Activated T-cell treated with anti-CD3 and anti-CD28 coated beads, Interleukin-2, amount 50 U/mL, for 24 hours (primary cell): ENCODE measurements at regions not wholly inside any gene's neighbourhood (a gene's known extent, or its start where the extent isn't known, plus 50 kb on each side); places are given as distances from the start of the nearest gene placed in this dataset.

Source experiments
- DNase-seq: peaks from one replicate; pipeline ENCODE4 v3.0.0-alpha.2; 2020
- H3K27ac Mint-ChIP-seq: 2 replicates; pipeline ENCODE4 v1.8.0; 2020; ENCODE audit warnings: mild to moderate bottlenecking, mixed read lengths
- H3K27me3 Mint-ChIP-seq: 2 replicates; pipeline ENCODE4 v1.8.0; 2020; ENCODE audit warnings: mixed read lengths
- H3K36me3 Mint-ChIP-seq: 2 replicates; pipeline ENCODE4 v1.8.0; 2020; ENCODE audit warnings: low read depth, mixed read lengths
- H3K4me1 Mint-ChIP-seq: 2 replicates; pipeline ENCODE4 v1.8.0; 2020; ENCODE audit warnings: low read depth, mixed read lengths
- H3K4me3 Mint-ChIP-seq: 2 replicates; pipeline ENCODE4 v1.8.0; 2020; ENCODE audit warnings: mild to moderate bottlenecking, moderate library complexity, mixed read lengths
- H3K9me3 Mint-ChIP-seq: 2 replicates; pipeline ENCODE4 v1.8.0; 2020; ENCODE audit warnings: mixed read lengths

DNA sequence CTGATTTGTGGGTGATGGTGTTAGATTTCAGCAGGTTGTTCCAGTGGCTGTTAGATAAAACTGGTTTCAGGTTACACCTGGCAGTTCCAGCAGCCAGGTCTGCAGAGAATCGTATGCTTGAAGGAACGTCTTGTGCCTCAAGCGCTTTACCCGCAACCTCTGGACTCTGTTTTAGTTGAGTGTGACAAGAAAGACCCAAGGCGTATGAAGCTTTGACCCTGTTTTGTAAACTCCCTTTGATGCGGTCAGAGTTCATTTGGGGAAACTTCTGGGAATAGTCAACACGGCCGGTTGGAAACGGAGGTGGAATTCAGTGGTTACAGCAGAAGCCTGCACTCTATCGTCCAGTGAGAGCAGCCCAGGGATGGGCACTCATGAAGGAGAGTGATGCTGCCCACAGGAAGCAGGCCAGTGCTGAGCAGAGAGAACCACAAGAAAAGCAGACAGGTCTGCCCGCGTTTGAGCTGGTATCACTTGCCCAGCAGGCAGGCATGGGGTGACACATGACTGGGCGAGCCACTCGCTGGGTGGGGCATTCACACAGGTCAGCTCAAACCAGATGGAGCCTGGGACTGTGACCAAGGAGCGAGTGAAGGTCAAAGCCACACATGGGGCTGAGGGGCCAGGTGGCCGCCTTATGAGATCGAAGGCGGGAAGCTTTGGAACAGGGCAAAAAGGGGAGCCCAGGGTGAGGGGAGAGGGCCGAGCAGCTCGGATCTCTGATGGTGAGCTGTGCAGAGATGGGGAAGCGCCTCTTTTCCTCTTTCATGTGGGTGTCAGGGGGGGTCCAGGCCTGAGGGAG, 99.6 kb upstream of the MBOAT2 start:
- Mint-ChIP-seq H3K4me1 (peaks cover 10% of the 10 kb centered on the region), H3K9me3 (no peaks in the 10 kb centered on the region), H3K4me3 (no peak overlapping the region), H3K36me3 (no peaks in the 10 kb centered on the region), H3K27me3 (no peaks in the 10 kb centered on the region), H3K27ac (no peak overlapping the region)
- DNase-seq: no peak

DNA sequence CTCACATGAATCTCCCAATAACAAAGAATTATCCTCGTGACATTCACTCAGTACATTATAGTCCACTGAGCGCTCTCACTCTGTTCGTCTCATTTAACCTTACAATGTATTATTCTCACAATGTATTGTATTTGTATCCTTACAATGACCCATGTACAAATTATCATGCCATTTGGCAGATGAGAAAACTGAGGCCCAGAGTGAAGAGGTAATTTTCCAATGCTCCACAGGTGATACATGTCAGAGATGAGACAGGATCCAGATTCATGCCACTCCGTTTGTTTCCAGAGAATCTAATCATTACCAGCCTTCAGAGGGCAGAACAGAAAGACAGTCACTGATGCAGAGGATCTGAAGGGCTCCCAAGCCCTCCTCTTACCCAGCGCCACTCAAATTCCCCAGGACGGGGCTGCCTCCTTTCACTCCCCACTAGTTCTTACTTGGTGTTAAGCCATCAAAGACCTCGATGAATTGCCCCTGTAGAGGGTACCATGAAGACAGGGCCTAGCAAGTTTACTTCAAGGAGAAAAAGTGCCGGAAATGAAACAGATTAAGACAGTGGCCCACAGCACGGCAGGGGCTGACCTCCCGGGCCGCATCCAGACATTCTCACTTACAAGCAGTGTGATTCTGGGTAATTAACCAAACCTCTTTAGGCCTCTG, 98.4 kb upstream of the MBOAT2 start:
- Mint-ChIP-seq H3K4me1 (peaks cover 10% of the 10 kb centered on the region), H3K27me3 (peaks cover 5% of the 10 kb centered on the region), H3K9me3 (no peaks in the 10 kb centered on the region), H3K27ac (no peak overlapping the region), H3K36me3 (no peaks in the 10 kb centered on the region), H3K4me3 (no peak overlapping the region)
- no peak for DNase-seq

DNA sequence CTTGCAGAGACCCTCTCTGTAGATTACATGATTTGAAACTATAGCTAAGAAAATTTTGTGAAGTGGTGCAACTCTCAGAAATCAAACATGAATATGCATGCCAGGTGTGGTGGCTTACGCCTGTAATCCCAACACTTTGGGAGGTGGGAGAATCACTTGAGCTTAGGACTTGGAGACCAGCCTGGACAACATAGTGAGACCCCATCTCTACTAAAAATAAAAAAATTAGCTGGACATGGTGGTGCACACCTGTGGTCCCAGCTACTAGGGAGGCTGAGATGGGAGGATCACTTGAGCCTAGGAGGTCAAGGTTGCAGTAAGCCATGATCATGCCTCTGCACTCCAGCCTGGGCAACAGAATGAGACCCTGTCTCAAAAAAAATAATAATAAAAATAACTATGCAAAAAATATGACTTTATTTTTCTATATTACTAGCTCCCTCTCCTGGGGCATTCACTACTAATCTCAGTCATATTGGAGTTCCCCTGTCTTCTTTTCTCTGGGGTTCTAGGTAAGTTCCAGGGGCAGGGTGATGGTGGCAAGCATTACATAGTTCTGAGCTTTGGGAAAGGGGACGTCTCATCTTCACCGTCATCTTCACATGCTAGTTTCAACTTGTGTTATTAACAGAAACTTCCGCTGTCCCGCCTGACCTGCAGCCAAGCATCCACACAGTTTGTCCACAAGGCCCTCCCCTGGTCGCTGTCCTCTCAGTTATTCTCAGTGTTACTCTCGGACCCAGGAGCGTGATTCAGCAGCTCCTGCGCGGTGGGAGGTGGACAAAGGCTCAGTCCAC, 96.8 kb upstream of the MBOAT2 start:
- no peaks in the 10 kb centered on the region for H3K9me3 Mint-ChIP-seq
- H3K27me3 Mint-ChIP-seq: peaks cover 13% of the 10 kb centered on the region
- H3K27ac Mint-ChIP-seq: no peak overlapping the region
- H3K4me3 Mint-ChIP-seq: no peak overlapping the region
- no peaks in the 10 kb centered on the region for H3K36me3 Mint-ChIP-seq
- DNase-seq: no peak
- peaks cover 10% of the 10 kb centered on the region for H3K4me1 Mint-ChIP-seq

DNA sequence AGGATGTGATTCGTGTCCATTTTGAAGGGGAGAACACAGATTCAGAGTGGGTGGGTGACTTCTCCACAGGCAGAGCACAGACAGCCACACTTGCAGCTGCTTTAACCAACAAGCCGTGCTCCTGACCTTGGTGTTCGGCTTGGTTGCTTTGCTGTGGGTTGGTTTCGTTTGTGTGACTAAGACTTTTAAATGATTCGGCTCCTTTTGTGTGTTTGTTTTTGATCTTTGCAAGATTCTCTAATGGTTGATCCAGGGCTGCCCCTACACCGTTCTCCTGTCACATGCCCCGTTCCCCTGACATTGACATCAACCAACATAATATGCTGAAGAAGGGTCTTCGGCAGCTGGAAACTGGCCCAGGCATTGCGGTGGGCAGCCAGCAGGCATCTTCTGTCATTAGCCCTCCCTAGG, 95.9 kb upstream of the MBOAT2 start:
- Mint-ChIP-seq H3K4me1 (peaks cover 10% of the 10 kb centered on the region), H3K27ac (no peak overlapping the region), H3K27me3 (peaks cover 22% of the 10 kb centered on the region), H3K36me3 (no peaks in the 10 kb centered on the region), H3K4me3 (no peak overlapping the region), H3K9me3 (no peaks in the 10 kb centered on the region)
- DNase-seq: peak; percentile 42

DNA sequence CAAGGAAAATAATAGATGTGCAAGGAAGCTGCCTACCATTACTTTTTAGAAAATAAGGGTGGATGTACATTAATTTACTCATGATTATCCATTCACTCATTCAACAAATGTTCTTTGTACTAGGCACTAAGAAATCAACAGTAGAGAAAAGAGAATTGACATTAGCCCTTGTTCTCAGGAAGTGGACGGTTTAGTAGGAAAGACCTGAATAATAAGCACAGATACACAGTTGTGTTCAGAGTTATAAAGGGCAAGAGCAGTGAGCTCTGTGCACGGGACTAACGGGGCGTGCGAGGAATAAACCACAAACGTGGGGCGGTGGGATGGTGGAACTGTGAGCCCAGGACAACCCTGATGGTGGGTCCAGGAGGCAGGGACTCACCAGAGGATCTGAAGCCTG, 94.4 kb upstream of the MBOAT2 start:
- peaks cover 10% of the 10 kb centered on the region for H3K4me1 Mint-ChIP-seq

DNA sequence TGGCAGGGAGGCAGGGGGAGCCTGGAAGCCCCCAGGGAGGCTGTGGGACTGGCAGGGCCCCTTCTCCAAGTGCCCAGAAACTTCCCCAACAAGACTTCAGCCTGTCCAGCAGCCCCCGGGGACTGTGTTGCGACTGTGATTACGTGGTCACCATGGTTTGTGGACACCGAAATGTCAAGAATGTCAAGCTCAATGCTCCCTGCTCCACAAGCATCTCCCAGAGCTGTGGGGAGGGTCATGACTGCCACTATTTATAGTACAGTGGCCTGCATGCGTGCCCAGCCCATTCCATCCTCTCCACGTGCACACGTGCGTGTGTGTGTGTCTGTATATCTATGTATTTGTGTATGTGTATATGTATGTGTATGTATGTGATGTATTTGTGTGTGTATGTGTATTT, 93.8 kb upstream of the MBOAT2 start:
- H3K27ac Mint-ChIP-seq: no peak overlapping the region
- H3K9me3 Mint-ChIP-seq: no peaks in the 10 kb centered on the region

More for the DNA sequence above, 94.4 kb upstream of the MBOAT2 start:
- Mint-ChIP-seq H3K9me3 (no peaks in the 10 kb centered on the region), H3K27ac (no peak overlapping the region), H3K4me3 (no peak overlapping the region), H3K36me3 (no peaks in the 10 kb centered on the region), H3K27me3 (peaks cover 37% of the 10 kb centered on the region)
- no peak for DNase-seq

DNA sequence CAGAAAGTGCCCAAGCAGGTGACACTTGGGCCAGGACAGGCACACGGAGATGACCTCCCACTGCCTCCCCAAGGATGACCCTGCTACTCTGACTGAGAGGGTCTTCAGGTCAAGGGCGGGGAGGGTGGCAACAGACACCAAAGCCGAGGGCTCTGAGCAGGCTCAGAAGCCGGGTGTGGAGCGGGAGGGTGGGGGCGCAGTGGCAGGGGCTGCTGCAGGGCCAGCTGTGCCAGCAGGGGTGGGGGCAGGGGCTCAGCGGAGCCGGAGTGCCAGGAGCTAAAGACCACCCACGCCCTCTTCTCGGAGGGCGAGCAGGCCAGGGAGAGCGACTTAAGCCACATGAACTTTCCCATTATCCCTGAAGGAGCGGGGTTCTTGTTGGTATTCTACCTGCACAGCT, 93.3 kb upstream of the MBOAT2 start:
- H3K27ac Mint-ChIP-seq: no peak overlapping the region
- no peaks in the 10 kb centered on the region for H3K9me3 Mint-ChIP-seq
- H3K4me1 Mint-ChIP-seq: peaks cover 10% of the 10 kb centered on the region
- peaks cover 48% of the 10 kb centered on the region for H3K27me3 Mint-ChIP-seq
- H3K4me3 Mint-ChIP-seq: no peak overlapping the region
- H3K36me3 Mint-ChIP-seq: no peaks in the 10 kb centered on the region
- no peak for DNase-seq

More for the DNA sequence above, 93.8 kb upstream of the MBOAT2 start:
- Mint-ChIP-seq H3K27me3 (peaks cover 43% of the 10 kb centered on the region), H3K4me1 (peaks cover 10% of the 10 kb centered on the region), H3K4me3 (no peak overlapping the region), H3K36me3 (no peaks in the 10 kb centered on the region)
- no peak for DNase-seq

DNA sequence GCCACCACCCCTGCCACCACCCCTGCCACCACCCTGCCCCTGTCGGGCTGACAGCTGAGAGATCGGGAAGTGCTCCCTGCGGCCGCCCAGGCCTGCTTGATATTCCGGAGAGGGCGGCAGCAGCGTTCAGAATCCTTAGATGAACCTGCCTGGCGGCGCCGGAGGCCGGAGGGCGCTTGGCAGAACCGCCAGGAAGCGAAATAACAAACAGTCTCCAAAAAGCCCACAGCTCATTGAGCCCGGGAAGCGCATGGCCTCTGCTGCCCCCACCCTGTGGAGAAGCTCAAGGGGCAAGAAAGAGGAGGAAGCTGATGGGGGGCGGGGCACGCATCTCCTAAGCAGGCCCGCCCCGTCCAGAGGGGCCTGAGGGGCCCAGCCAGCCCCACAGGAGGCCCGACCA, 92.2 kb upstream of the MBOAT2 start:
- Mint-ChIP-seq H3K36me3 (no peaks in the 10 kb centered on the region), H3K9me3 (no peaks in the 10 kb centered on the region), H3K4me1 (peaks cover 10% of the 10 kb centered on the region), H3K4me3 (no peak overlapping the region), H3K27me3 (peaks cover 48% of the 10 kb centered on the region), H3K27ac (no peak overlapping the region)
- no peak for DNase-seq

DNA sequence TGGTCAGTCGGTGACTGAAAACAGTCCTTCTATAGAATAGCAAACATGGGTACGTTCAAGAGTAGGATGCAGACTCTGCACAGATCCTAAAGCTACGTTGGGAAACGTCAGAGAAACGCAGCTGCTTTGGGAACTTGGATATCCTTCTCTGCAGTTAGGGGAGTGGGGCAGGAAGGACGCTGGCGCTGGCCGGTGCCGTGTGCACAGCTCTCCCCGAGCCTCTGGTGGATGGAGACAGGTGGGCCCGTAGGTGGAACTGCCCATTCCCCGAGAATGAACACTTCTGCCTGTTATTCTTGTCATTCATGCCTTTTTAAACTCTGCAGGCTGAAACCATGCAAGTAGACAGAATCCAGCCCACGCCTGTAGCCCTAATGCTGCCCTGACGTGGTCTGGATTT, 91.7 kb upstream of the MBOAT2 start:
- H3K27ac Mint-ChIP-seq: no peak overlapping the region
- no peak overlapping the region for H3K4me3 Mint-ChIP-seq
- peaks cover 48% of the 10 kb centered on the region for H3K27me3 Mint-ChIP-seq
- no peaks in the 10 kb centered on the region for H3K9me3 Mint-ChIP-seq
- no peak for DNase-seq
- H3K4me1 Mint-ChIP-seq: peaks cover 10% of the 10 kb centered on the region
- no peaks in the 10 kb centered on the region for H3K36me3 Mint-ChIP-seq

DNA sequence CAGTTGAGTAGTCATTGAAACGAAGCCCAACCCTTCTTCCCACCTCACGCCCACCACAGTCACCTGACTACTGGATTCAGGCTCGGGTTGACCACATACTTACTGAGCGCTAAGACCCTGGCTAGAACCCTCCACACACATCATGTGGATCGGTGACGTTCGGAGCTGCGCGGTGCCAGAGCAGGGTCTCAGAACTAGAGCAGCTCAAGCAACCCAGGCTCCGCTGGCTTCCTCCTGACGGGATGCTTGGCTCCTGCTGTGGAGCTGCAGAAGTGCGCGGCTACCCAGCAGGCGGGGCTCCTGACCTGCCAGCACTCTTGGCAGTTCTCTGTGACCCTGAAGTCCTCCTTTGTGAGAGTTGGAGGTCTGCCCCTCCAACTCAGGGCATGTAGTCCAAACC, 90.6 kb upstream of the MBOAT2 start:
- peaks cover 48% of the 10 kb centered on the region for H3K27me3 Mint-ChIP-seq
- H3K9me3 Mint-ChIP-seq: no peaks in the 10 kb centered on the region
- no peak for DNase-seq
- peaks cover 4% of the 10 kb centered on the region for H3K4me1 Mint-ChIP-seq
- no peaks in the 10 kb centered on the region for H3K36me3 Mint-ChIP-seq
- no peak overlapping the region for H3K27ac Mint-ChIP-seq
- no peak overlapping the region for H3K4me3 Mint-ChIP-seq

DNA sequence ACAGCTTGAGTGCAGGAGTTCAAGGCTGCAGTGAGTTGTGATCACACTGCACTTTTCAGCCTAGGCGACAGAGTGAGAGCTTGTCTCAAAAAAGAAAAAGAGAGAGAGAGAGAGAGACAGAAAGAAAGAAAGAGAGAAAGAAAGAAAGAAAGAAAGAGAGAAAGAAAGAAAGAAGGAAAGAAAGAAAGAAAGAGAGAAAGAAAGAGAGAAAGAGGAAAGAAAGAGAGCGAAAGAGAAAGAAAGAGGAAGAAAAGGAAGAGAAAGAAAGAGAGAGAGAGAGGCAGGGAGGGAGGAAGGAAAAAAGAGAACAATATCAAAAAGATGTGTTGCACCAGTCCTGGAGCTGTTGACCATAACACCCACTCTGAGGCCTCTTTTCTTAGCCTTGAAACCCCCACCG, 89.8 kb upstream of the MBOAT2 start:
- Mint-ChIP-seq H3K4me1 (no peaks in the 10 kb centered on the region), H3K4me3 (no peak overlapping the region), H3K9me3 (no peaks in the 10 kb centered on the region), H3K36me3 (no peaks in the 10 kb centered on the region), H3K27ac (no peak overlapping the region), H3K27me3 (peaks cover 48% of the 10 kb centered on the region)
- no peak for DNase-seq

DNA sequence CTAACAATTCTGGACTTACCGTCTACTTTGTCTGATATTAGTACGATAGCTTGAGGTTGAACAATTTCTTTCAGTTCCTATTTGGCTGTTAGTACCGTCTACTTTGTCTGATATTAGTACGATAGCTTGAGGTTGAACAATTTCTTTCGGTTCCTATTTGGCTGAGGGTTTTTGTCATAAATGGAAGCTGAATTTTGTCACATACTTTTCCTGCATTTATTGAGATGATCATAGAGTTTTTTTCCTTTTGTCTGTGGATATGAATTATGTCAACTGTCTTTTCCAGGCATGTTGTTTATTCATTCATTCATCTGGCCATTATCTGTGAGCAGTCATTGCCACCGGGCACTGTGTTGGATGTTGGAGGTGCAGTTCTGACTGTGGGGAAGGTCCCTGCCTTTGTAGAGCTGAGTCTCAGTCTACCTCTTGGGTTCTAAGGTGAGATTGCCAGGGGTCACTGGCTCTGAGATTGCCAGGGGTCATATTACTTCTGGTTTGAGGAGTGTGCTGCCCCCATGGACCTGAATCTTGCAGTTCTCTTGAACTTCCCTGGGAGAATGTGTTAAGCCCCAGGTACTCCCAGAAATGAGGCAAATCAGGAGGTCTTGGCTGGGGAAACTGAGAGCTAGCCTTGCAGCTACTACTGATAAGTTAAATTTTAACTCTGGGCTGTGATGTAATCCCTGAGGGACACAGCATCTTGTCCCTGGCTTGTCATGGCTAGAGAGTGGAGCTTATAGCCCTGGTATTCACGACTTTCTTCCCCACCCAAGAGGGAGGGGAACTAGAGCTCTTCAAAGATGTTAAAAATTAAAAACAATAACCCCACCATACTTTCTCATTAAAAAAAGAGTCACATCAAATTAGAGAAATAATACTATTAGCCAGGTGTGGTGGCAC, 89.1 kb upstream of the MBOAT2 start:
- no peak for DNase-seq
- H3K4me3 Mint-ChIP-seq: no peak overlapping the region
- no peaks in the 10 kb centered on the region for H3K36me3 Mint-ChIP-seq
- no peaks in the 10 kb centered on the region for H3K4me1 Mint-ChIP-seq
- H3K27me3 Mint-ChIP-seq: peaks cover 48% of the 10 kb centered on the region
- H3K27ac Mint-ChIP-seq: no peak overlapping the region
- no peaks in the 10 kb centered on the region for H3K9me3 Mint-ChIP-seq

DNA sequence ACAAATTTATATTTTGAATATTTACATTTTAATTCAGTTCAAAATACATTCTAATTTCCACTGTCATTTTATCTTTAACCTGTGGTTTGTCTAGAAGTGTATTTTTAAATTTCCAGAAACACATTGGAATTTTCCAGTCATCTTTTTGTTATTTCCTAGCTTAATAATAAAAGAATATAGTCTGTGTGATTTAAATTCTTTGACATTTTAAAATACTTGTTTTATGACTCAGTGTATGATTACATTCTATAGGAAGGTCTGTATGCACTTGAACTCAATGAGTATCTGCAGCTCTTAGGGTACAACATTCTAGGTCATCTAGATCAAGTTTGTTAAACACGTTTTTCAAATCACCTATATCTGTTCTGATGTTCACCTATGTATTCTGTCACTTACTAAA, 88.3 kb upstream of the MBOAT2 start:
- Mint-ChIP-seq H3K4me3 (no peak overlapping the region), H3K27ac (no peak overlapping the region), H3K4me1 (no peaks in the 10 kb centered on the region), H3K9me3 (no peaks in the 10 kb centered on the region), H3K27me3 (peaks cover 43% of the 10 kb centered on the region), H3K36me3 (no peaks in the 10 kb centered on the region)
- no peak for DNase-seq

DNA sequence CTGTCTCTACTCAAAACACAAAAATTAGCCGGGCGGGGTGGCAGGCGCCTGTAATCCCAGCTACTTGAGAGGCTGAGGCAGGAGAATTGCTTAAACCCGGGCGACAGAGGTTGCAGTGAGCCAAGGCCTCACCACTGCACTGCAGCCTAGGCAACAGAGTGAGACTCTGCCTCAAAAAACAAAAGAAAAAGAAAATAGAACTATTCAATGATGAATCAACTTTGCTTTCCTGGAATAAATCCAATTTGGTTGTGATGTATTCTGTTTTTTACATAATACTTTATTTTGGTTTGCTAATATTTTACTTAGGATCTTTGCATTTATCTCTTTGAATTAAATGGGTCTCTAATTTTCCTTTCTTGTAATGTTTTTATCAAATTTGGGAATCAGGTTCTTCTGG, 86.3 kb upstream of the MBOAT2 start:
- H3K4me1 Mint-ChIP-seq: no peaks in the 10 kb centered on the region
- no peaks in the 10 kb centered on the region for H3K36me3 Mint-ChIP-seq
- no peak for DNase-seq
- no peak overlapping the region for H3K4me3 Mint-ChIP-seq
- H3K9me3 Mint-ChIP-seq: no peaks in the 10 kb centered on the region
- no peak overlapping the region for H3K27ac Mint-ChIP-seq
- peaks cover 30% of the 10 kb centered on the region for H3K27me3 Mint-ChIP-seq
